AG04449 (cell line): ENCODE measurements at regions not wholly inside any gene's neighbourhood (a gene's known extent, or its start where the extent isn't known, plus 50 kb on each side); places are given as distances from the start of the nearest gene placed in this dataset.
"Not testable (repeated sequence)": the region's sequence is repeated elsewhere in the genome, so short reads cannot be mapped to it uniquely, and the experiment has no call there.

Experiments
- CTCF ChIA-PET: fragments of 350-600 bp; formaldehyde crosslinking; extraction: SDS; loops from one replicate; lab custom pipeline; 2021; ENCODE audit warnings: antibody characterized with exemption; lab: Yijun Ruan, JAX
- POLR2A ChIA-PET: fragments of 400-600, 350-600 bp; formaldehyde crosslinking; extraction: SDS; loops from one replicate; lab custom pipeline; 2020; ENCODE audit warnings: antibody characterized with exemption, inconsistent platforms; lab: Yijun Ruan, JAX
- DNase-seq: peaks from one replicate; pipeline ENCODE4 v3.0.0-alpha.2; 2010; ENCODE audit warnings: low read depth, low spot score
- H3K4me3 ChIP-seq: 2 replicates; pipeline ENCODE4 v1.5.1; 2011; ENCODE audit warnings: low read depth, mild to moderate bottlenecking, control low read depth, low read length
- CTCF ChIP-seq: IDR thresholded peaks from one replicate; pipeline ENCODE4 v1.5.1; 2011; ENCODE audit warnings: mild to moderate bottlenecking, moderate library complexity, low read length, control low read depth, inconsistent platforms; ENCODE audit not compliant: insufficient read depth; ENCODE audit errors: missing control alignments

- no peak for TF ChIP-seq CTCF
Observed at GRCh38 chr13:71290963-71291841, 575.8 kb downstream of the DACH1 start.

GRCh38 chr13:71289980-71290379 is 577.0 kb downstream of the DACH1 start:
- CTCF ChIA-PET, H3K4me3 ChIP-seq, DNase-seq, POLR2A ChIA-PET: not testable (repeated sequence)

More at GRCh38 chr13:71290963-71291841, 575.8 kb downstream of the DACH1 start:
- CTCF ChIA-PET: no interaction called here
- POLR2A ChIA-PET: no interaction called here
- no peak for DNase-seq
- H3K4me3 ChIP-seq: no peak overlapping the region

GRCh38 chr13:71285700-71286099 is 581.3 kb downstream of the DACH1 start:
- H3K4me3 ChIP-seq: no peak overlapping the region
- POLR2A ChIA-PET: no interaction called here
- no peak for DNase-seq
- no peak for TF ChIP-seq CTCF
- CTCF ChIA-PET: no interaction called here

GRCh38 chr13:71278512-71278911 is 588.5 kb downstream of the DACH1 start:
- no peak for TF ChIP-seq CTCF
- DNase-seq: no peak
- ChIA-PET POLR2A (no interaction called here), CTCF (no interaction called here)
- no peak overlapping the region for H3K4me3 ChIP-seq

- ChIA-PET CTCF (no interaction called here), POLR2A (no interaction called here)
- no peak for DNase-seq
- no peak overlapping the region for H3K4me3 ChIP-seq
- TF ChIP-seq CTCF: no peak
Observed at GRCh38 chr13:71274923-71275608, 591.9 kb downstream of the DACH1 start.

GRCh38 chr13:71261256-71261655 is 605.7 kb downstream of the DACH1 start:
- no peak overlapping the region for H3K4me3 ChIP-seq
- ChIA-PET POLR2A (no interaction called here), CTCF (no interaction called here)
- DNase-seq: no peak
- no peak for TF ChIP-seq CTCF

GRCh38 chr13:71260246-71260645 is 606.8 kb downstream of the DACH1 start:
- H3K4me3 ChIP-seq: no peak overlapping the region
- TF ChIP-seq CTCF: no peak
- DNase-seq: no peak
- CTCF ChIA-PET: no interaction called here
- POLR2A ChIA-PET: no interaction called here
